CD14-positive monocyte (primary cell): ENCODE measurements at regions not wholly inside any gene's neighbourhood (a gene's known extent, or its start where the extent isn't known, plus 50 kb on each side); places are given as distances from the start of the nearest gene placed in this dataset.

Experiments used
- DNase-seq, 3 donors: peaks; one replicate each; pipeline ENCODE4 v3.0.0-alpha.2; 2011 to 2022
- H2AFZ ChIP-seq: 2 replicates; pipeline ENCODE4 v1.6.0; 2012; ENCODE audit warnings: mild to moderate bottlenecking, low read depth, low read length, inconsistent platforms; ENCODE audit not compliant: insufficient read depth, poor library complexity, severe bottlenecking
- H3K27ac ChIP-seq, 2 donors: 1 replicate in 1 of 2; 2 replicates in 1 of 2; pipeline ENCODE4 v1.5.1; 2012 to 2013; ENCODE audit warnings: low read length in 2 of 2, control low read depth in 1 of 2, inconsistent platforms in 1 of 2, low read depth in 1 of 2, mild to moderate bottlenecking in 1 of 2
- H3K27me3 ChIP-seq, 2 donors: one replicate each; pipeline versions ENCODE4 v1.6.0 to v1.6.1; 2011 to 2013; ENCODE audit warnings: low read length in 2 of 2; ENCODE audit not compliant: control insufficient read depth in 2 of 2, insufficient read depth in 2 of 2
- H3K36me3 ChIP-seq, 2 donors: replicated peaks in 1 of 2; 1 replicate in 1 of 2; 2 replicates in 1 of 2; pipeline versions ENCODE4 v1.5.1 to v1.6.1; 2012 to 2013; ENCODE audit warnings: low read length in 2 of 2, control low read depth in 1 of 2, inconsistent platforms in 1 of 2, mild to moderate bottlenecking in 1 of 2; ENCODE audit not compliant: insufficient read depth in 2 of 2, control insufficient read depth in 1 of 2
- H3K4me1 ChIP-seq, 2 donors: 1 replicate in 1 of 2; 2 replicates in 1 of 2; pipeline versions ENCODE4 v1.5.1 to v1.6.1; 2012 to 2013; ENCODE audit warnings: low read length in 2 of 2, control low read depth in 1 of 2, inconsistent platforms in 1 of 2, mild to moderate bottlenecking in 1 of 2, moderate library complexity in 1 of 2; ENCODE audit not compliant: insufficient read depth in 2 of 2, control insufficient read depth in 1 of 2
- H3K4me2 ChIP-seq: replicated peaks from 2 replicates; pipeline ENCODE3; 2012; ENCODE audit warnings: low read length, moderate library complexity, mild to moderate bottlenecking; ENCODE audit not compliant: poor library complexity, severe bottlenecking; ENCODE audit errors: extremely low read depth
- H3K4me3 ChIP-seq, 3 experiments: fragments of 200-600 bp in 1 of 3; sonication (generic) in 1 of 3; replicated peaks in 1 of 3; 1 replicate in 2 of 3; 2 replicates in 1 of 3; pipeline ENCODE4 v1.5.1; 2011 to 2013; ENCODE audit warnings: low read length in 3 of 3, mild to moderate bottlenecking in 3 of 3, control low read depth in 2 of 3, low read depth in 2 of 3, inconsistent platforms in 1 of 3, moderate library complexity in 1 of 3
- H3K79me2 ChIP-seq: 2 replicates; pipeline ENCODE4 v1.6.0; 2012; ENCODE audit warnings: mild to moderate bottlenecking, control low read depth, inconsistent platforms, low read length, moderate library complexity; ENCODE audit not compliant: insufficient read depth
- H3K9ac ChIP-seq: 2 replicates; pipeline ENCODE4 v1.6.0; 2017; ENCODE audit warnings: low read length, mild to moderate bottlenecking; ENCODE audit not compliant: insufficient read depth, poor library complexity, severe bottlenecking
- H3K9me3 ChIP-seq, 2 donors: replicated peaks in 1 of 2; 1 replicate in 1 of 2; 2 replicates in 1 of 2; pipeline versions ENCODE4 v1.5.1 to v1.6.1; 2012 to 2013; ENCODE audit warnings: low read length in 2 of 2, control low read depth in 1 of 2; ENCODE audit not compliant: control insufficient read depth in 1 of 2, insufficient read depth in 1 of 2
- H4K20me1 ChIP-seq: 2 replicates; pipeline ENCODE4 v1.6.0; 2012; ENCODE audit warnings: mild to moderate bottlenecking, low read length, control low read depth, moderate library complexity; ENCODE audit not compliant: insufficient read depth
- H3K27ac Mint-ChIP-seq, 7 donors: one replicate each; pipeline ENCODE4 v1.8.0; 2020; ENCODE audit warnings: mild to moderate bottlenecking in 7 of 7, mixed read lengths in 7 of 7, moderate library complexity in 6 of 7, inconsistent platforms in 2 of 7
- H3K27me3 Mint-ChIP-seq, 3 donors: one replicate each; pipeline ENCODE4 v1.8.0; 2021 to 2022; ENCODE audit warnings: low read depth in 3 of 3, mild to moderate bottlenecking in 3 of 3, mixed read lengths in 3 of 3, moderate library complexity in 3 of 3, inconsistent platforms in 1 of 3
- H3K36me3 Mint-ChIP-seq, 2 donors: one replicate each; pipeline ENCODE4 v1.8.0; 2020; ENCODE audit warnings: mixed read lengths in 2 of 2, inconsistent platforms in 1 of 2, mild to moderate bottlenecking in 1 of 2
- H3K4me1 Mint-ChIP-seq: one replicate; pipeline ENCODE4 v1.8.0; 2020; ENCODE audit warnings: mild to moderate bottlenecking, mixed read lengths
- H3K4me3 Mint-ChIP-seq, 2 donors: one replicate each; pipeline ENCODE4 v1.8.0; 2020; ENCODE audit warnings: mild to moderate bottlenecking in 2 of 2, mixed read lengths in 2 of 2, moderate library complexity in 1 of 2
- H3K9me3 Mint-ChIP-seq, 7 donors: one replicate each; pipeline ENCODE4 v1.8.0; 2020 to 2022; ENCODE audit warnings: mixed read lengths in 7 of 7, mild to moderate bottlenecking in 6 of 7, moderate library complexity in 6 of 7, inconsistent platforms in 2 of 7
- CTCF ChIP-seq: fragments of 200-600 bp; IDR thresholded peaks from one replicate; pipeline ENCODE4 v1.8.0; 2022; ENCODE audit warnings: antibody characterized with exemption, mild to moderate bottlenecking
- WGBS: methylation state at CpG from one replicate; pipeline ENCODE4 v1.1.5; 2013; ENCODE audit warnings: missing lambda C conversion rate; ENCODE audit not compliant: insufficient coverage; 5-methylcytosine and 5-hydroxymethylcytosine counted together
- intact Hi-C, 2 donors: fragments of 100-400 bp; cut with micrococcal nuclease; formaldehyde crosslinking; loops; one replicate each; pipeline versions ENCODE4 v1.15.0 to v1.15.1; 2023

DNA sequence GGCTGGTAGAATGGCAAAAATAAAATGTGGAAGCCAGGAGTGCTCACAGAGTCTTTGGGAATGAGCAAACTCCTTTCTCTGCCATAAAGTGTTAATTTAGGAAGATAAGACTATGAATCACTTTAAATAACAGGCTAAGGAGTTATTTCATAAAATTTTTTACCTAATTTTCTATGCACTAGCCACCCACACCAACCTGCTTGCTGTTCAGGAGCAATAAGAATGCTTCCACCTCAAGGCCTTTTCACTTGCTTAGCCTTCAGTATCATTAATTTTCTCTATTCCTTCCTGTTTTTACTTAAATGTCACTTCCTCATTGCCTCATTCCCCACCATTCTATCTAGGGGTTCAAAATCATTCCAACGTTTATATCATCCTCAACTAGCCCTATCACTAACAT lies 326.8 kb downstream of the CCER1 start:
- Histone ChIP-seq H3K9me3 (no peaks in the 10 kb centered on the region), H3K4me2 (no peak overlapping the region), H3K36me3 (no peaks in the 10 kb centered on the region), H4K20me1 (no peaks in the 10 kb centered on the region), H3K27me3 (no peaks in the 10 kb centered on the region), H3K27ac (no peak overlapping the region), H3K79me2 (no peaks in the 10 kb centered on the region), H2AFZ (no peak overlapping the region), H3K4me1 (no peaks in the 10 kb centered on the region), H3K9ac (no peak overlapping the region), H3K4me3 (no peak overlapping the region)
- no peak for TF ChIP-seq CTCF
- H3K4me1 Mint-ChIP-seq, result no peaks in the 10 kb centered on the region
- no peaks in the 10 kb centered on the region for H3K27me3 Mint-ChIP-seq
- DNase-seq, result no peak
- no peaks in the 10 kb centered on the region for H3K36me3 Mint-ChIP-seq
- H3K27ac Mint-ChIP-seq, result no peak overlapping the region
- WGBS, result 60% methylated on average over 1 of the region's 1 CpG
- peaks cover 0 to 6% (median 1%) of the 10 kb centered on the region in 7 donors for H3K9me3 Mint-ChIP-seq
- intact Hi-C loops, result no loop called here
- H3K4me3 Mint-ChIP-seq, result no peak overlapping the region

GRCh38 chr12:90627180-90627896 lies 327.6 kb downstream of the CCER1 start:
- DNase-seq, result no peak
- no peak overlapping the region for H2AFZ ChIP-seq

More at GRCh38 chr12:90627180-90627896, 327.6 kb downstream of the CCER1 start:
- no peak overlapping the region for H3K4me3 ChIP-seq
- H3K79me2 ChIP-seq, result no peaks in the 10 kb centered on the region
- no peak overlapping the region for H3K4me2 ChIP-seq
- TF ChIP-seq CTCF, result no peak
- no peaks in the 10 kb centered on the region for H3K36me3 ChIP-seq
- no peaks in the 10 kb centered on the region for H3K4me1 Mint-ChIP-seq
- no peak overlapping the region for H3K27ac Mint-ChIP-seq
- no peak overlapping the region for H3K9ac ChIP-seq
- H3K9me3 Mint-ChIP-seq, result peaks cover 0 to 6% (median 1%) of the 10 kb centered on the region in 7 donors
- no peaks in the 10 kb centered on the region for H3K27me3 Mint-ChIP-seq
- no peak overlapping the region for H3K4me3 Mint-ChIP-seq
- no CpG with 5 or more reads among the region's 6 CpGs for WGBS
- no peak overlapping the region for H3K27ac ChIP-seq
- no peaks in the 10 kb centered on the region for H3K9me3 ChIP-seq
- no peaks in the 10 kb centered on the region for H3K27me3 ChIP-seq
- intact Hi-C loops, result no loop called here
- H4K20me1 ChIP-seq, result no peaks in the 10 kb centered on the region
- no peaks in the 10 kb centered on the region for H3K4me1 ChIP-seq
- H3K36me3 Mint-ChIP-seq, result no peaks in the 10 kb centered on the region
